Stimulated activated CD4-positive, alpha-beta T cell treated with anti-CD3 and anti-CD28 coated beads, Interleukin-12 subunit alpha, Interleukin-12 subunit beta, amount 100 ng/mL, for 48 hours (primary cell): ENCODE measurements at regions not wholly inside any gene's neighbourhood (a gene's known extent, or its start where the extent isn't known, plus 50 kb on each side); places are given as distances from the start of the nearest gene placed in this dataset.
"Not testable (repeated sequence)": the region's sequence is repeated elsewhere in the genome, so short reads cannot be mapped to it uniquely, and the experiment has no call there.

Source experiments
- DNase-seq, 3 donors: peaks; one replicate each; pipeline ENCODE4 v3.0.0-alpha.2; 2020; ENCODE audit warnings: low read depth in 2 of 3, low spot score in 1 of 3

DNA sequence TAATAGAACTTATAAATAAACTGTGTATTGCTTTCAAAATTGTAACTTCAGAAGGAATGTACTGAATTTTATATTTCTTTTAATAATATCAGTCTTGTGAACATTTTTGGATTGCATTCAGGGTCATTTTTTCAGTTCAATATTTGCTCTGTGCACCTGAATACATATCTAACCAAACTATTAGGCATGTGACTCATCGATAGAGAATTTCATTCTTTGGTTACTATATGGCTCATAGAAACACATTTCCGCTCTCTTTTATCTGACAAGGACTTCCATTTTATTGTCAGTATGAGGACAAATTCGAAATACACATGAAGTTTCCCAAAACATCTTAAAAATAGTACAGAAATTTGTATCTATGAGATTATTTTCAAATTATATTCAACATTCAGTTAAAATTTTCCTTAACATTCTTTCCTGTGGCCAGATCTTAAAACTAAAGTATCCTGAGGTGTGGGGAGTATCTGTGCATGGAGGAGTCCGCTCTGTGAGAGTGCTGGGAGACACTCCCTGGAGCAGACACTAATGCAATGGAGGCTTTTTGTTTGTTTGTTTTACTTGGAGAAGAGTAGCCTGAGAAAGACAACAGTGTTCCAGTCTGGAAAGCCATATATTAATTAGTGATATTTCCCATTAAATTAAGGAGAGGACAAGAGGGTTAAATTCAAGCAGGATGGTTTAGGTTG lies 483.6 kb downstream of the PCDH20 start:
- DNase-seq, result no peak

GRCh38 chr13:60925686-60926085 lies 490.0 kb downstream of the PCDH20 start:
- no peak for DNase-seq

DNA sequence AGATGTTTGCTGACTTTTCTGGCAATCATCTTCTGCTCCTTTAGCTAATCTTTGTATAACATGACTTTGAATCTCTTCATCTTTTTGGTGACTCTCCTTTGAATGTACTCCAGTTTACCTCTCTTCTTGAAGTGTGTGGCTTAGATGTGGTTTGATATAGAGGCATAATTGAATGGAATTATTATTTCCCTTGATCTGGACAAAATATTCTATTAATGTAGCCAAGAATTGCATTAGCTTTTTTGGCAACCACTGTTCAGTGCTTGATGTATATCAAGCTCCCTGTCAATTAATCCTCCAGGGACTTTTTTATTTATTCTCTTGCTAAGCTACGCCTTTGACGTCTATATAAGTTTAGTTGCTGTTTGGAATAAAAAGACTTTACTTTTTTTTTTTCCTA lies 490.8 kb downstream of the PCDH20 start:
- DNase-seq, result no peak

- DNase-seq, result no peak
Measured at GRCh38 chr13:60922576-60923231, 492.9 kb downstream of the PCDH20 start.

DNA sequence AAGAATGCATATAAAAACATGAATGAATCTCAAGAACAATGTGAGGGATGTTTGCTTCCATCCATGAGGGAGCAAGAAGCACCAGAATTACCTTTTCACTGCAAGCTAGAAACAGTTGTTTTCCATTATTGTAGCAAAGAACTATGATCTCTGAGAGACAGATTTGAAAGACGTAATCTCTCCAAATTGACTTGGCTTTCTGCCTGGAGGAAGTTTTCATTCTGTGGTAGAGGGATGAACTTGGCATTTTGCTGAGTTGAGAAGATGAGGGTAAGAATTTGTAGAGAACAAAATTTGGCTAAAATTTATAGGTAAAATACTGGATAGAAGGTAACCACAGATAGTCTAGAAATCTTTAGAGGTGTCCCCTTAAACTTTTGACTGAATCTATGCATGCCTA lies 496.8 kb downstream of the TDRD3 start:
- DNase-seq, result no peak

GRCh38 chr13:60887711-60888110 lies 490.7 kb downstream of the TDRD3 start:
- DNase-seq, result no peak

DNA sequence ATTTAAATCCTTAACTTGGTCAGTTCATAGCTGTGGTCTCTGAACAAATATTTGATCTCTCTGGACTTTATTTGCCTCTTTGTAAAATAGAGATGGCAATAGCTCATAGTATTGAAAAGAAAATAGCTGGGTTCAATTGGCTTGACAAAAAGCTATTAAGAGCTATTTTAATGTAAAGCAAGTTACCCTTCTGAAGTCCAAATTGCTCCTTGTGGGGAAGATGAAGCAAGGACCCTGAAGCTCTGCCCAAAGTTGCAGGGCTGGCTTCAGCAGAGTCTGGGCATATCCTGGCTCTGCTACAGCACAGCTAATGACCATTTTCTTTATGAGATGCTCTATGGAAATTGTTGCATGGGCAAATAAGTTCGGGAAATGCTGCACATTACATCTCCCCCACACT lies 484.5 kb downstream of the TDRD3 start:
- no peak for DNase-seq

GRCh38 chr13:60873116-60873515 lies 476.1 kb downstream of the TDRD3 start:
- no peak for DNase-seq

DNA sequence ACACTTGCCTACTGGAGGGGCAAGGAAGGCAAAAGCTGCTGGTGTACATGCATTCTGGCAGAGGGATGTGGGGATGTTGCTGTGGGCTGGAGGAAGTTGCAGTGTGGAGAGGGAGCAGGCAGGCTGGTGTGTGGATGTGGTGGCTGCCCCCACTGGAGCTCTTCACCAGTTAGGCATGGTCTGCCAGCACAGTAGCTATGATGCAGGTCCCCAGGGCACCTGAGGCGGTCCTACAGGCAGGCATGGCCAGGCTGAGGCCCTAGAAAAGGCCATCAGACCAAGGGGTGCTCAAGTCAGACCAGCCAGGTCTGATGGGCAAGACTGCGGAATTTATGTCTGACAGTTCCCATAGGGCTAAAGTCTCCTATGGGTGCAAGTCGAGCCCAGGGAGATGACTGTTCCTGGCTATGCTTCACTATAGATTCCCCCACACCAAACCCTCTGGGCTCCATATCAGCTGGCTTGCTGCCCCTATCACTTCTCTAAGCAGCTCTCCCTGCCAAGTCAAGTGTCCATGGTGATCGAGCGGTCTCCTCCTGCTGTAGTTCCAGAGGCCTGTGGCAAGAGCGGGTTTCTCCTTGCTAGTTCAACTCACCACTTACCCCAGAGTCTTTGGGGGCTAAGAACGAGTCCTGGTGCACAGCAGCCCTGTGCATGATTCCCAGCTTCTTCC lies 473.1 kb downstream of the TDRD3 start:
- DNase-seq, result no peak

DNA sequence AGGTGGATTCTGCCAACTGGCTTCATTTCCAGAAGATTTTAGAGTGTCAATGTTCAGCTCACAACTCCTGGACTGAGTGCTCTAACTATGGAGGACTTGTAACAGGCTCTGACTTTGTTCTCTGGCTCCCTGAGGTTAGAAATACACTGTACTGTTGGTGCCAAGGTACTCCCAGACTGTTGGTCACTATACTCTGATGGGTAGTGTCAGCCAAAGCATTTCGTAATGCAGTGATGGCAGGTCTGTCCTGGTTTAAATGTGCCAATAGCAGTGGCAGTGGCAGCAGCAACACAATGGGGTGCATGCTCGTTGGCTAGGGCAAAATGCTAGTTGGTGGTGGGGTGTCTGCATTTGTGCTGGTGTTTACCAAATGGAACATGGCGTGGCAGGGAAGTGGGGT lies 472.2 kb downstream of the TDRD3 start:
- DNase-seq, result no peak

GRCh38 chr13:60862036-60862435 lies 465.0 kb downstream of the TDRD3 start:
- DNase-seq, result no peak

DNA sequence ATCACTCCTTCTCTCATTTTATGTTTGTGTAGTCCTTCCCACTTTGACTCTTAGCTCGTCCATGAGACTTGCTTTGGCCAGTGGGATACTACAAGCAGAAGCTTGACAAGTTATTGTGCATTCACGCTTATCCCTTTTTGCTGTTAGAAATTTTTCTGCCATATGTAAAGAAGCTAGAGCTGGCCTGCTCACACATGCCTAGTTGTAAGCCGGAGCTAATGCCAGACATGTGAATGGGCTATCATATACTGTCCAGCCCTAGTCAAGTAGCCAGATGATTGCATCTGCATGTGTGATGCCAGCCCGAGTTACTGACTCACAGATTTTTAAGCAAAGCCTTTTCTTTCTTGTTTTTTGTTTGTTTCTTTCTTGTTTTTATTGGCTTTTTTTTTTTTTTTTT lies 460.7 kb downstream of the TDRD3 start:
- DNase-seq, result no peak

GRCh38 chr13:60852886-60853285 lies 455.9 kb downstream of the TDRD3 start:
- DNase-seq, result no peak

DNA sequence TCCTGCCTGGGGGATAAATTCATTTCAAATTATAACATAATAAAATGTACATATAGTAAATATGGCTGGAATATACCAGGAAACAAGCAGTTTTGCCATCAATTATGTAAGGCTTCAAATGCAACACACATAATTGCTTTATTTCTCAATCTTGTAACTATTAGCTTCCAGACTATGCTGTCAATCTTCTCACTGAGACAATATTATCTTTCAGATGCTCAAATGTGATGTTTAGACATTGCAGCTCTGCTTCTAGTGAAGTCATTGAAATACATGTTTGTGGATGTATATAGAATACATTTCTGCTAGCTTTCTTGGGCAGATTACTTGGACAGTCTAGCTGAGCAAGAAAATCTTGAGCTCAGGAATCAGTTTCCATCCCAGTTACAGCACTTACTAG lies 454.4 kb downstream of the TDRD3 start:
- DNase-seq, result no peak

- DNase-seq, result no peak
Measured at GRCh38 chr13:60850526-60850925, 453.5 kb downstream of the TDRD3 start.

DNA sequence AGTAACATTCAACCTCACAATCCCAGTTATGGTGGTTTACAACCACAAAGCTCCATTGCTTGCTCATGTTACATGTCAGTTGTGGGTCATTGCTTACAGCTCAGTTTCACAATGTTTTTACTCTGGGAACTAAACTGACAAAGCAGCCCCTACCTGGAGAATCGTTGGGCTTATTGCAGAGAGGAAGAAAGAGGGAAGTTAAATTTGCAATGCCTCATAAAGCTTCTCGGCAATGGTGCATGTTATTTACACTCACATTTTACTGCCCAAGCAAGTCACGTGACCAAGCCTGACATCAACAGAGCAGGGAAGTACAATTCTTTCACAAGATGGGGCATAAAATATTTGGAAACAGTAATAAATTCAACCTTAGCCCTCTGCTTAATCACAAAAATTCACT lies 441.6 kb downstream of the TDRD3 start:
- DNase-seq, result no peak

DNA sequence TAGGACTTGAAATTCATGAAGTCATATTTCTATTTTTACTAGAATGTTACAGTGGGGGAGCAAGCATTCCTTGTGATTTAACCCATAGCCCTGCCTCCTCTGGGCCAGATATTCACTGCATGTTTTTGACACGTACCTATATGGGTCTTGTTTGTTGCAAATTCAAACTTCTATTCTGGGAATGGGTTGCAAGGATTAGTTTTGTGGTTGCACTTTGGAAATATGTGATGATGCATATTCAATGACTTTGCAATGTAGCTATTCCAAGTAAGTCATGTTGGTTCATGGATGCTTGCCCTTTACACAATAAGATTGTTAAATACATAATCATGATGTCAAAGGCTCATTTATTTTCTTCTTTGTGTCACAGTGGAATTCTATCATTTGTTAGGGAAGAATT lies 440.8 kb downstream of the TDRD3 start:
- DNase-seq, result no peak

DNA sequence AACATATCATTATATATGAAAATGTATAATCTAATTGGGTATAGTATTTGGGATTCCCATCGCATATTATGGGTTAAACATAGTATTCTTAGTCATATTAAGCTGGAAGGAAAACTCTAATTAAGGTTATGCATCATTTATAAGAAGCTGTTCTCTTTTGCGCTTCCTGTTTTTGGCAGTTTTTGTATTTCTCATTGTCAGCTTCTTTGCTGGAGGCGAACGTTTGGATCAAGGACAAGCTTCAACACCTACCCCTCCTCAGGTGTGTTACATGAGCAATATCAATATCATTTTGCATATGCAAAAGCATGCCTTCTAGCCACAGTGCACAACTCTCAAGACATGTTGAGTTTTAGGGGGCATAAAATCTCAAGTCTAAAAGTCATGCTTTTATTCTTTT lies 439.8 kb downstream of the TDRD3 start:
- DNase-seq, result no peak

DNA sequence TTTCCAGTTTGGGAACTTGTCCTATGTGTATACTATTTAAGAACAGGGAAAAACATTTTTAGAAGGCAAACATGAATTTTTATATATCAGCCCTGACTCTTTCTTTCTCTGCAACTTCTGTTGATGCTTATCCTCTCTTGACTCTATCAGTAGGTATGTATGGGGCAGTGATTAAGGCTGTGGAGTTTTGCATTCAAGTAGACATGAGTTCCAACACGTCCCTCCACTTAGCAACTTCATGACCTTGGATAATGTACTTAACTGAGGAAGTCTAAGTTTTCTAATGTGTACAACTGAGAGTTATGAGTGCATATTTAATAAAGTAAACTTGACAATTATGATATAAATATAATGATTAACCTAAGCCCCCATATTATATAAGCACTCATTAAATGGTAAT lies 414.6 kb downstream of the TDRD3 start:
- DNase-seq, result no peak

GRCh38 chr13:60805640-60806039 lies 408.6 kb downstream of the TDRD3 start:
- DNase-seq, result not testable (repeated sequence)

DNA sequence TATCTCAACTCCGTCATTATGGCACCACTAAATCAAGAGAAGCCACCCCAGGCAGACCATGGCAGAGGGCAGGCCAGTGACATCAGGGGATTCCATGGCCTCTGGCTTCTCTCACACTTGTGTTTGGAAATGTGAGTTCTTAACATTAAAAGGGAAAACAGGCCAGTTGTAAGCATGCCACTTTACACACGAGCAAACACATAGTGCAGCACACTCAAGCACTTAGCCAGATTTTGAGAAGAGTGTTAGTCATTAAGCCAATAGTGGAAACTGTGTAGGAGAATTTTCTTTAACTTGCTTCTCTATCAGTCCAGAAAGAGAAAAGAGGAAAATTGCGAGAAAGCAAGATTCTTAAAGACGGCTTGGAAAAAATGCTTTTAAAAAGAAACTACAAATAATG lies 401.5 kb downstream of the TDRD3 start:
- no peak for DNase-seq

- no peak for DNase-seq
Measured at GRCh38 chr13:60797112-60797511, 400.1 kb downstream of the TDRD3 start.

GRCh38 chr13:60794751-60795150 lies 397.7 kb downstream of the TDRD3 start:
- DNase-seq, result no peak
